Lower leg skin (tissue), 4 donors: ENCODE measurements at regions not wholly inside any gene's neighbourhood (a gene's known extent, or its start where the extent isn't known, plus 50 kb on each side); places are given as distances from the start of the nearest gene placed in this dataset.

Source experiments
- DNase-seq, 2 donors: peaks; one replicate each; pipeline ENCODE4 v3.0.0-alpha.2; 2019; ENCODE audit warnings: low spot score in 2 of 2
- H3K4me3 ChIP-seq: fragments of 200-600 bp; sonication (generic); 2 replicates; pipeline ENCODE4 v1.5.1; 2017; ENCODE audit warnings: mild to moderate bottlenecking, low read depth; ENCODE audit not compliant: poor library complexity, severe bottlenecking
- CTCF ChIP-seq, 3 donors: fragments of 450-650 bp; IDR thresholded peaks; one replicate each; pipeline ENCODE4 v1.5.1; 2016; ENCODE audit warnings: antibody characterized with exemption in 3 of 3, mild to moderate bottlenecking in 3 of 3, moderate library complexity in 2 of 3
- POLR2A ChIP-seq, 2 donors: fragments of 450-650 bp; IDR thresholded peaks; one replicate each; pipeline ENCODE4 v1.6.1; 2016 to 2017; ENCODE audit warnings: antibody characterized with exemption in 2 of 2, mild to moderate bottlenecking in 1 of 2, moderate library complexity in 1 of 2
- WGBS, 2 donors: methylation state at CpG; one replicate each; pipeline ENCODE4 v1.1.5; 2018; 5-methylcytosine and 5-hydroxymethylcytosine counted together
- intact Hi-C: fragments of 100-400 bp; cut with DNase I; formaldehyde crosslinking; loops from one replicate; pipeline ENCODE4 v1.15.0; 2023; ENCODE audit warnings: low total_unique reads

- no peak for TF ChIP-seq CTCF (IDR thresholded peaks at IDR 0.05)
- TF ChIP-seq POLR2A (IDR thresholded peaks at IDR 0.05), result no peak
- no peak for DNase-seq
- intact Hi-C loops, result no loop called here
- WGBS, 2 donors, result 76 to 82% methylated on average over 9 of the region's 9 CpGs
- peak overlapping the region; percentile 11 for H3K4me3 ChIP-seq
Measured at GRCh38 chr13:84446972-84447639, 564.8 kb upstream of the SLITRK1 start.

GRCh38 chr13:84445776-84446175 lies 563.5 kb upstream of the SLITRK1 start:
- intact Hi-C loops, result no loop called here
- WGBS, 2 donors, result 32 to 57% methylated on average over 5 of the region's 5 CpGs
- no peak for DNase-seq
- TF ChIP-seq CTCF (IDR thresholded peaks at IDR 0.05) (no peak), POLR2A (IDR thresholded peaks at IDR 0.05) (no peak)
- H3K4me3 ChIP-seq, result no peak overlapping the region

- intact Hi-C loops, result no loop called here
- no peak overlapping the region for H3K4me3 ChIP-seq
- no peak for DNase-seq
- TF ChIP-seq POLR2A (IDR thresholded peaks at IDR 0.05) (no peak), CTCF (IDR thresholded peaks at IDR 0.05) (no peak)
Measured at GRCh38 chr13:84443463-84443862, 561.2 kb upstream of the SLITRK1 start.

GRCh38 chr13:84439108-84439507 lies 556.8 kb upstream of the SLITRK1 start:
- intact Hi-C loops, result no loop called here
- TF ChIP-seq POLR2A (IDR thresholded peaks at IDR 0.05) (no peak), CTCF (IDR thresholded peaks at IDR 0.05) (no peak)
- 86 to 87% methylated on average over 1 of the region's 1 CpG for WGBS, 2 donors
- H3K4me3 ChIP-seq, result no peak overlapping the region
- DNase-seq, result no peak

- 93 to 98% methylated on average over 2 of the region's 2 CpGs for WGBS, 2 donors
- no peak for DNase-seq
- intact Hi-C loops, result no loop called here
- H3K4me3 ChIP-seq, result no peak overlapping the region
- TF ChIP-seq CTCF (IDR thresholded peaks at IDR 0.05) (no peak), POLR2A (IDR thresholded peaks at IDR 0.05) (no peak)
Measured at GRCh38 chr13:84433024-84433423, 550.8 kb upstream of the SLITRK1 start.

- no peak overlapping the region for H3K4me3 ChIP-seq
- intact Hi-C loops, result no loop called here
- TF ChIP-seq POLR2A (IDR thresholded peaks at IDR 0.05), result no peak
- TF ChIP-seq CTCF (IDR thresholded peaks at IDR 0.05), result no peak
- whole genome bisulfite sequencing, 2 donors, result 34 to 46% methylated on average over 1 of the region's 1 CpG
- DNase-seq, result no peak
Measured at GRCh38 chr13:84431646-84432045, 549.4 kb upstream of the SLITRK1 start.
